HCT116 (cell line): ENCODE measurements at regions not wholly inside any gene's neighbourhood (a gene's known extent, or its start where the extent isn't known, plus 50 kb on each side); places are given as distances from the start of the nearest gene placed in this dataset.

Experiments used
- ATAC-seq: fragments of 200-7000 bp; cut with Tn5 transposase; 2 replicates; pipeline ENCODE4 v1.9.1; 2020; ENCODE audit warnings: mild to moderate bottlenecking, moderate library complexity
- BruUV-seq: library from RNA; stranded (reverse); fragments of 400-500 nt; replicated peaks from 2 replicates; lab custom pipeline; 2021; lab: Mats Ljungman, UMichigan
- CTCF ChIA-PET: fragments of 300-600 bp; sonication (Branson Sonifier 250); formaldehyde crosslinking; loops from one replicate; lab custom pipeline; 2021; ENCODE audit warnings: antibody characterized with exemption; lab: Charles Lee
- POLR2A ChIA-PET: fragments of 300-600, 350-600 bp; sonication (Branson Sonifier 250); formaldehyde crosslinking; loops from one replicate; lab custom pipeline; 2021; ENCODE audit warnings: antibody characterized with exemption; lab: Charles Lee
- RAD21 ChIA-PET, 2 experiments: fragments of 300-600 bp; sonication (Branson Sonifier 250); formaldehyde crosslinking; loops; one replicate each; lab custom pipeline; 2023; ENCODE audit warnings: low total read pairs in 2 of 2; ENCODE audit not compliant: uncharacterized antibody in 2 of 2, unreplicated experiment in 2 of 2, low non-redundant PET in 1 of 2; lab: Charles Lee
- DNase-seq: peaks from one replicate; pipeline ENCODE4 v3.0.0-alpha.2; 2010; ENCODE audit warnings: low read depth, low spot score
- H2AFZ ChIP-seq: fragments of 200-600 bp; shearing (Covaris generic), sonication (generic); 2 replicates; pipeline ENCODE4 v1.6.1; 2017; ENCODE audit warnings: low read depth, mixed run types, mixed read lengths, antibody characterized with exemption, low read length; ENCODE audit not compliant: poor library complexity, severe bottlenecking
- H3K27ac ChIP-seq: 2 replicates; pipeline ENCODE4 v1.5.1; 2012; ENCODE audit warnings: low read depth, low read length
- H3K27me3 ChIP-seq: fragments of 200-600 bp; sonication (generic); 2 replicates; pipeline ENCODE4 v1.6.1; 2016; ENCODE audit warnings: mixed run types, low read length, mixed read lengths; ENCODE audit not compliant: insufficient read depth
- H3K36me3 ChIP-seq, 2 experiments: fragments of 200-500 bp in 1 of 2; fragments of 200-600 bp in 1 of 2; sonication (Bioruptor generic) in 1 of 2; sonication (generic) in 1 of 2; 2 replicates each; pipeline versions ENCODE4 v1.5.1 to v1.6.1; 2014 to 2016; ENCODE audit warnings: low read length in 2 of 2, inconsistent platforms in 1 of 2, mixed read lengths in 1 of 2, mixed run types in 1 of 2; ENCODE audit not compliant: insufficient read depth in 2 of 2, control insufficient read depth in 1 of 2
- H3K4me1 ChIP-seq, 2 experiments: fragments of 200-600 bp in 1 of 2; sonication (generic) in 1 of 2; 2 replicates each; pipeline versions ENCODE4 v1.5.1 to v1.6.1; 2012 to 2017; ENCODE audit warnings: low read length in 2 of 2, inconsistent platforms in 1 of 2, mild to moderate bottlenecking in 1 of 2, mixed read lengths in 1 of 2, mixed run types in 1 of 2, moderate library complexity in 1 of 2; ENCODE audit not compliant: insufficient read depth in 2 of 2, control insufficient read depth in 1 of 2
- H3K4me2 ChIP-seq: fragments of 200-600 bp; sonication (generic); 2 replicates; pipeline ENCODE4 v1.6.1; 2017; ENCODE audit warnings: mixed run types, low read length, mixed read lengths
- H3K4me3 ChIP-seq, 2 experiments: fragments of 200-600 bp in 1 of 2; sonication (generic) in 1 of 2; replicated peaks in 1 of 2; 2 replicates each; pipeline ENCODE4 v1.5.1; 2011 to 2016; ENCODE audit warnings: low read length in 2 of 2, control low read depth in 1 of 2, low read depth in 1 of 2, mild to moderate bottlenecking in 1 of 2, mixed read lengths in 1 of 2, mixed run types in 1 of 2
- H3K79me2 ChIP-seq: fragments of 200-600 bp; sonication (generic); 2 replicates; pipeline ENCODE4 v1.6.1; 2017; ENCODE audit warnings: mild to moderate bottlenecking, mixed run types, low read length, moderate library complexity, mixed read lengths; ENCODE audit not compliant: insufficient read depth
- H3K9ac ChIP-seq: fragments of 200-600 bp; sonication (generic); 2 replicates; pipeline ENCODE4 v1.6.1; 2016; ENCODE audit warnings: low read length, mixed read lengths
- H3K9me2 ChIP-seq: fragments of 200-600 bp; sonication (generic), shearing (Covaris generic); 2 replicates; pipeline ENCODE4 v1.6.1; 2017; ENCODE audit warnings: mixed run types, mild to moderate bottlenecking, moderate library complexity; ENCODE audit not compliant: insufficient read depth
- H3K9me3 ChIP-seq, 2 experiments: fragments of 200-500 bp in 1 of 2; fragments of 200-600 bp in 1 of 2; sonication (Bioruptor generic) in 1 of 2; sonication (generic) in 1 of 2; 2 replicates each; pipeline ENCODE4 v1.6.1; 2014 to 2017; ENCODE audit warnings: low read length in 2 of 2, mixed read lengths in 2 of 2, inconsistent platforms in 1 of 2, low read depth in 1 of 2, mild to moderate bottlenecking in 1 of 2, mixed run types in 1 of 2, moderate library complexity in 1 of 2; ENCODE audit not compliant: control insufficient read depth in 1 of 2, insufficient read depth in 1 of 2
- H4K20me1 ChIP-seq: fragments of 200-600 bp; sonication (generic), shearing (Covaris generic); 2 replicates; pipeline ENCODE4 v1.6.1; 2017; ENCODE audit warnings: mixed run types, mild to moderate bottlenecking, moderate library complexity; ENCODE audit not compliant: insufficient read depth
- CBX3 ChIP-seq: IDR thresholded peaks from 2 replicates; pipeline ENCODE4 v1.6.1; 2012; ENCODE audit warnings: low read depth
- EZH2 ChIP-seq: fragments of 200-600 bp; sonication (generic); IDR thresholded peaks from 2 replicates; pipeline ENCODE4 v1.6.1; 2017; ENCODE audit warnings: antibody characterized with exemption, mixed run types
- FOSL1 ChIP-seq: IDR thresholded peaks from 2 replicates; pipeline ENCODE4 v1.6.1; 2012; ENCODE audit warnings: low read depth
- POLR2A ChIP-seq: IDR thresholded peaks from 2 replicates; pipeline ENCODE4 v1.7.0; 2011; ENCODE audit warnings: borderline replicate concordance; ENCODE audit not compliant: insufficient read depth, insufficient read length; ENCODE audit errors: extremely low read depth
- TCF7L2 ChIP-seq: IDR thresholded peaks from 2 replicates; pipeline ENCODE4 v1.7.0; 2011; ENCODE audit warnings: borderline replicate concordance, inconsistent platforms; ENCODE audit not compliant: insufficient read depth, insufficient read length; ENCODE audit errors: extremely low read depth
- intact Hi-C: fragments of 100-400 bp; cut with micrococcal nuclease; formaldehyde crosslinking; loops from 2 replicates; pipeline ENCODE4 v1.10.0; 2022
- TF ChIP-seq, protein P1 (sequence below): IDR thresholded peaks from 2 replicates; pipeline ENCODE4 v1.6.1; 2012; ENCODE audit warnings: low read depth
- TF ChIP-seq, protein P2 (sequence below), 3 experiments: fragments of 200-600 bp in 1 of 3; sonication (generic) in 1 of 3; IDR thresholded peaks in 2 of 3; conservative IDR thresholded peaks in 1 of 3; 2 replicates each; pipeline ENCODE4 v1.5.1; 2012 to 2017; ENCODE audit warnings: low read depth in 2 of 3, low read length in 2 of 3, antibody characterized with exemption in 1 of 3, borderline replicate concordance in 1 of 3, control low read depth in 1 of 3, mild to moderate bottlenecking in 1 of 3, mixed read lengths in 1 of 3, mixed run types in 1 of 3, moderate library complexity in 1 of 3; ENCODE audit not compliant: insufficient read depth in 1 of 3

DNA sequence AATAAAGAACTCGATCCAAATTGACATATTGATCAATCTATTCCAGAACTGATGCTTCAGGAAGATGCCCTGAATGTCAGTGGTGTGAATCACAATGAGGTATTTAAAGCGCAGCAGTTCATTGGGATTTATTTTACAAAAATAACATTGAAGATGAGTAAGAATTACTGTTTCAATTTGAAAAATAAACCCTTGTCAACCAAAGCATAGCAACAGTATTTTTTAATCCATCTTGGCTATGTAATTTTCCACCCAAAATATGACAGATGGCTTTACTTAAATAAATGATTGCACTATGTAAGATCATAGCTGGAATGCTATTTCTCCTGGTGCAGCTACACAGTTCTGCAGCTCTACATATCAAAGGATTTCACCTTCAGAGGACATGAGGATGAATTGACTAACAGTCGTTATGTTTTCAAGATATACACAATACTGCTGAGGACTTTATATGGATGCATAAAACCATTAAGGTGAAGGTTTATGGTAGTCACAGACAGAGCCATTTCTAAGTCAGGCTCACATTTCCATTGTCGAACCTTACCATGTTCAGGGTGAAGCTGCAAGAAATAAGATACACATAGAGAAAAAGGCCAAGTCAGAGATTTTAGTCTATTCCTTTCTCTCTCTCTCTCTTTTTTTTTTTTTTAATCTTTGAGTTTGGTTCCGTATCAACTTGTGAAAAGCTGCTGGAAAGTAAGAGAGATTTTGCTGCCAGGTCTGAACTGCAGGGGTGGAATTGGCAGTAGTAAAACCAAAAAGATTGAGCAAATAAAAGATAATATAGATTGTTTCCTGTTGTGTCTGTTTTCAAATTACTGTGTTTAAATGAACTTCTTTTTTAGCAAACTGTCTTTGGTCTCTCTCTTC lies 398.0 kb upstream of the CDH20 start:
- no peak overlapping the region for H3K4me3 ChIP-seq
- H3K4me1 ChIP-seq, result no peaks in the 10 kb centered on the region
- H3K9ac ChIP-seq, result no peak overlapping the region
- RAD21 ChIA-PET, result no interaction called here
- CTCF ChIA-PET, result no interaction called here
- H3K79me2 ChIP-seq, result no peaks in the 10 kb centered on the region
- intact Hi-C loops, result no loop called here
- H3K36me3 ChIP-seq, result no peaks in the 10 kb centered on the region
- BruUV-seq, result no TSS peak
- DNase-seq, result no peak
- no peaks in the 10 kb centered on the region for H4K20me1 ChIP-seq
- ATAC-seq, result no peak
- H3K9me2 ChIP-seq, result no peaks in the 10 kb centered on the region
- H3K4me2 ChIP-seq, result no peak overlapping the region
- H3K9me3 ChIP-seq, result no peaks in the 10 kb centered on the region
- no peak overlapping the region for H2AFZ ChIP-seq
- no peaks in the 10 kb centered on the region for H3K27me3 ChIP-seq
- TF ChIP-seq TCF7L2 (no peak), POLR2A (no peak), CBX3 (no peak), FOSL1 (no peak), EZH2 (no peak)
- TF ChIP-seq, protein P1, sequence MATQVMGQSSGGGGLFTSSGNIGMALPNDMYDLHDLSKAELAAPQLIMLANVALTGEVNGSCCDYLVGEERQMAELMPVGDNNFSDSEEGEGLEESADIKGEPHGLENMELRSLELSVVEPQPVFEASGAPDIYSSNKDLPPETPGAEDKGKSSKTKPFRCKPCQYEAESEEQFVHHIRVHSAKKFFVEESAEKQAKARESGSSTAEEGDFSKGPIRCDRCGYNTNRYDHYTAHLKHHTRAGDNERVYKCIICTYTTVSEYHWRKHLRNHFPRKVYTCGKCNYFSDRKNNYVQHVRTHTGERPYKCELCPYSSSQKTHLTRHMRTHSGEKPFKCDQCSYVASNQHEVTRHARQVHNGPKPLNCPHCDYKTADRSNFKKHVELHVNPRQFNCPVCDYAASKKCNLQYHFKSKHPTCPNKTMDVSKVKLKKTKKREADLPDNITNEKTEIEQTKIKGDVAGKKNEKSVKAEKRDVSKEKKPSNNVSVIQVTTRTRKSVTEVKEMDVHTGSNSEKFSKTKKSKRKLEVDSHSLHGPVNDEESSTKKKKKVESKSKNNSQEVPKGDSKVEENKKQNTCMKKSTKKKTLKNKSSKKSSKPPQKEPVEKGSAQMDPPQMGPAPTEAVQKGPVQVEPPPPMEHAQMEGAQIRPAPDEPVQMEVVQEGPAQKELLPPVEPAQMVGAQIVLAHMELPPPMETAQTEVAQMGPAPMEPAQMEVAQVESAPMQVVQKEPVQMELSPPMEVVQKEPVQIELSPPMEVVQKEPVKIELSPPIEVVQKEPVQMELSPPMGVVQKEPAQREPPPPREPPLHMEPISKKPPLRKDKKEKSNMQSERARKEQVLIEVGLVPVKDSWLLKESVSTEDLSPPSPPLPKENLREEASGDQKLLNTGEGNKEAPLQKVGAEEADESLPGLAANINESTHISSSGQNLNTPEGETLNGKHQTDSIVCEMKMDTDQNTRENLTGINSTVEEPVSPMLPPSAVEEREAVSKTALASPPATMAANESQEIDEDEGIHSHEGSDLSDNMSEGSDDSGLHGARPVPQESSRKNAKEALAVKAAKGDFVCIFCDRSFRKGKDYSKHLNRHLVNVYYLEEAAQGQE, result no peak
- TF ChIP-seq, protein P2, sequence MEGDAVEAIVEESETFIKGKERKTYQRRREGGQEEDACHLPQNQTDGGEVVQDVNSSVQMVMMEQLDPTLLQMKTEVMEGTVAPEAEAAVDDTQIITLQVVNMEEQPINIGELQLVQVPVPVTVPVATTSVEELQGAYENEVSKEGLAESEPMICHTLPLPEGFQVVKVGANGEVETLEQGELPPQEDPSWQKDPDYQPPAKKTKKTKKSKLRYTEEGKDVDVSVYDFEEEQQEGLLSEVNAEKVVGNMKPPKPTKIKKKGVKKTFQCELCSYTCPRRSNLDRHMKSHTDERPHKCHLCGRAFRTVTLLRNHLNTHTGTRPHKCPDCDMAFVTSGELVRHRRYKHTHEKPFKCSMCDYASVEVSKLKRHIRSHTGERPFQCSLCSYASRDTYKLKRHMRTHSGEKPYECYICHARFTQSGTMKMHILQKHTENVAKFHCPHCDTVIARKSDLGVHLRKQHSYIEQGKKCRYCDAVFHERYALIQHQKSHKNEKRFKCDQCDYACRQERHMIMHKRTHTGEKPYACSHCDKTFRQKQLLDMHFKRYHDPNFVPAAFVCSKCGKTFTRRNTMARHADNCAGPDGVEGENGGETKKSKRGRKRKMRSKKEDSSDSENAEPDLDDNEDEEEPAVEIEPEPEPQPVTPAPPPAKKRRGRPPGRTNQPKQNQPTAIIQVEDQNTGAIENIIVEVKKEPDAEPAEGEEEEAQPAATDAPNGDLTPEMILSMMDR (IDR thresholded peaks at IDR 0.05 in 2 of 3, conservative IDR thresholded peaks at IDR 0.05 in 1 of 3; ENCODE audit: borderline replicate concordance in 1 of 3, insufficient read depth in 1 of 3, low read depth in 2 of 3, low read length in 2 of 3), result no peak
- no peak overlapping the region for H3K27ac ChIP-seq
- POLR2A ChIA-PET, result no interaction called here
